H1 (cell line): ENCODE measurements at regions not wholly inside any gene's neighbourhood (a gene's known extent, or its start where the extent isn't known, plus 50 kb on each side); places are given as distances from the start of the nearest gene placed in this dataset.

Source experiments
- CHD1 ChIP-seq: IDR thresholded peaks from 2 replicates; pipeline ENCODE4 v1.6.1; 2012; ENCODE audit warnings: low read depth, low read length, improper control_type of control experiment
- CTCF ChIP-seq, 3 experiments: IDR thresholded peaks; 1 replicate in 2 of 3; 2 replicates in 1 of 3; pipeline versions ENCODE4 v1.5.1 to v1.6.1; 2011; ENCODE audit warnings: low read length in 3 of 3, mild to moderate bottlenecking in 3 of 3, inconsistent platforms in 2 of 3, low read depth in 1 of 3, moderate library complexity in 1 of 3; ENCODE audit not compliant: insufficient read depth in 1 of 3; ENCODE audit errors: control extremely low read depth in 1 of 3
- MAFK ChIP-seq: IDR thresholded peaks from 2 replicates; pipeline ENCODE4 v1.6.1; 2012; ENCODE audit warnings: low read depth, mild to moderate bottlenecking, improper control_type of control experiment, low read length
- POLR2AphosphoS5 ChIP-seq: IDR thresholded peaks from 2 replicates; pipeline ENCODE4 v1.6.1; 2011; ENCODE audit warnings: low read depth, low read length
- USF2 ChIP-seq: IDR thresholded peaks from 2 replicates; pipeline ENCODE4 v1.6.1; 2011; ENCODE audit warnings: low read length, improper control_type of control experiment

GRCh38 chr6:6906570-6907213 is 201.1 kb upstream of the RREB1 start:
- no peak for TF ChIP-seq CHD1
- no peak for TF ChIP-seq CTCF (IDR thresholded peaks at IDR 0.05; ENCODE audit: control extremely low read depth in 1 of 3, insufficient read depth in 1 of 3, low read depth in 1 of 3, low read length in 3 of 3)
- TF ChIP-seq POLR2AphosphoS5 = no peak
- TF ChIP-seq MAFK = no peak
- TF ChIP-seq USF2 = no peak
